WTC11 (cell line): ENCODE measurements at regions not wholly inside any gene's neighbourhood (a gene's known extent, or its start where the extent isn't known, plus 50 kb on each side); places are given as distances from the start of the nearest gene placed in this dataset.

Experiments used
- ATAC-seq: fragments of 200-7000 bp; cut with Tn5 transposase; 2 replicates; pipeline ENCODE4 v1.10.0; 2021; ENCODE audit warnings: mild to moderate bottlenecking, moderate library complexity
- CTCF ChIA-PET: fragments of 300-600 bp; sonication (Branson Sonifier 250); formaldehyde crosslinking; loops from one replicate; lab custom pipeline; 2021; ENCODE audit warnings: antibody characterized with exemption; lab: Charles Lee
- POLR2A ChIA-PET: fragments of 350-600 bp; sonication (Branson Sonifier 250); formaldehyde crosslinking; loops from one replicate; lab custom pipeline; 2021; ENCODE audit warnings: antibody characterized with exemption; lab: Charles Lee
- DNase-seq: peaks from one replicate; pipeline ENCODE4 v3.0.0; 2021; ENCODE audit warnings: low spot score
- H3K27ac Mint-ChIP-seq: 2 replicates; pipeline ENCODE4 v1.8.0; 2021; ENCODE audit warnings: mixed read lengths
- H3K27me3 Mint-ChIP-seq: 2 replicates; pipeline ENCODE4 v1.8.0; 2021; ENCODE audit warnings: low read depth, mild to moderate bottlenecking, moderate library complexity, mixed read lengths
- H3K36me3 Mint-ChIP-seq: 2 replicates; pipeline ENCODE4 v1.8.0; 2021; ENCODE audit warnings: mixed read lengths
- H3K4me1 Mint-ChIP-seq: 2 replicates; pipeline ENCODE4 v1.8.0; 2022; ENCODE audit warnings: mixed read lengths
- H3K4me3 Mint-ChIP-seq: 2 replicates; pipeline ENCODE4 v1.8.0; 2021; ENCODE audit warnings: mild to moderate bottlenecking, moderate library complexity, mixed read lengths
- H3K9me3 Mint-ChIP-seq: 2 replicates; pipeline ENCODE4 v1.8.0; 2021; ENCODE audit warnings: mixed read lengths
- ATF2 ChIP-seq: sonication (generic); formaldehyde crosslinking; IDR thresholded peaks from 2 replicates; pipeline ENCODE4 v1.8.1; 2022; ENCODE audit warnings: low read depth, missing genetic modification reagents, borderline replicate concordance
- ATF6 ChIP-seq: sonication (generic); formaldehyde crosslinking; IDR thresholded peaks from 2 replicates; pipeline ENCODE4 v1.8.1; 2023; ENCODE audit warnings: mild to moderate bottlenecking, missing genetic modification reagents
- CREB1 ChIP-seq: sonication (generic); formaldehyde crosslinking; IDR thresholded peaks from 2 replicates; pipeline ENCODE4 v1.8.0; 2023; ENCODE audit warnings: mild to moderate bottlenecking, missing genetic modification reagents
- ELF4 ChIP-seq: sonication (generic); formaldehyde crosslinking; IDR thresholded peaks from 2 replicates; pipeline ENCODE4 v1.8.1; 2022; ENCODE audit warnings: low read depth, mild to moderate bottlenecking, moderate library complexity, missing genetic modification reagents
- GRHL2 ChIP-seq: fragments of 250-450 bp; sonication (Bioruptor Pico); IDR thresholded peaks from 2 replicates; pipeline ENCODE4 v1.8.0; 2022; ENCODE audit warnings: mild to moderate bottlenecking, moderate library complexity; ENCODE audit not compliant: insufficient replicate concordance, severe bottlenecking
- MYBL2 ChIP-seq: sonication (generic); formaldehyde crosslinking; IDR thresholded peaks from 2 replicates; pipeline ENCODE4 v1.8.1; 2023; ENCODE audit warnings: mild to moderate bottlenecking, moderate library complexity, missing genetic modification reagents
- NFATC4 ChIP-seq: fragments of 250-450 bp; sonication (Bioruptor Pico); IDR thresholded peaks from 2 replicates; pipeline ENCODE4 v1.9.0; 2021; ENCODE audit warnings: mild to moderate bottlenecking
- NFYB ChIP-seq: sonication (generic); formaldehyde crosslinking; conservative IDR thresholded peaks from 2 replicates; pipeline ENCODE4 v1.8.0; 2022; ENCODE audit warnings: low read depth, missing genetic modification reagents
- OVOL2 ChIP-seq: fragments of 250-450 bp; sonication (Bioruptor Pico); IDR thresholded peaks from 2 replicates; pipeline ENCODE4 v1.9.0; 2021; ENCODE audit warnings: mild to moderate bottlenecking, borderline replicate concordance
- PRRX2 ChIP-seq: fragments of 250-450 bp; sonication (Bioruptor Pico); IDR thresholded peaks from 2 replicates; pipeline ENCODE4 v1.8.0; 2021; ENCODE audit warnings: mild to moderate bottlenecking
- SMAD3 ChIP-seq: sonication (generic); formaldehyde crosslinking; IDR thresholded peaks from 2 replicates; pipeline ENCODE4 v1.8.0; 2022; ENCODE audit warnings: missing genetic modification reagents, mild to moderate bottlenecking, borderline replicate concordance
- SP1 ChIP-seq: sonication (generic); formaldehyde crosslinking; conservative IDR thresholded peaks from 2 replicates; pipeline ENCODE4 v1.8.1; 2022; ENCODE audit warnings: missing genetic modification reagents
- TEAD4 ChIP-seq: sonication (generic); formaldehyde crosslinking; IDR thresholded peaks from 2 replicates; pipeline ENCODE4 v1.8.0; 2022; ENCODE audit warnings: mild to moderate bottlenecking, missing genetic modification reagents
- TP53 ChIP-seq: sonication (generic); formaldehyde crosslinking; IDR thresholded peaks from 2 replicates; pipeline ENCODE4 v1.8.1; 2023; ENCODE audit warnings: mild to moderate bottlenecking, missing genetic modification reagents
- ZNF138 ChIP-seq: sonication (generic); formaldehyde crosslinking; conservative IDR thresholded peaks from 2 replicates; pipeline ENCODE4 v1.8.1; 2022; ENCODE audit warnings: mild to moderate bottlenecking, moderate library complexity, missing genetic modification reagents
- ZNF281 ChIP-seq: sonication (generic); formaldehyde crosslinking; IDR thresholded peaks from 2 replicates; pipeline ENCODE4 v1.8.0; 2023; ENCODE audit warnings: mild to moderate bottlenecking, missing genetic modification reagents
- ZNF317 ChIP-seq: sonication (generic); formaldehyde crosslinking; IDR thresholded peaks from 2 replicates; pipeline ENCODE4 v1.8.1; 2023; ENCODE audit warnings: low read depth, mild to moderate bottlenecking, moderate library complexity, missing genetic modification reagents, borderline replicate concordance
- ZNF671 ChIP-seq: fragments of 250-450 bp; sonication (Bioruptor Pico); IDR thresholded peaks from 2 replicates; pipeline ENCODE4 v1.8.0; 2021; ENCODE audit warnings: mild to moderate bottlenecking
- ZSCAN18 ChIP-seq: fragments of 250-450 bp; sonication (Bioruptor Pico); IDR thresholded peaks from 2 replicates; pipeline ENCODE4 v2.1.2; 2022; ENCODE audit warnings: mild to moderate bottlenecking, moderate library complexity

GRCh38 chr21:30935121-30935888, 53.9 kb upstream of the KRTAP11-1 start (continued):
- TF ChIP-seq ATF6 (CRISPR knock-in tag) (no peak), ATF2 (CRISPR knock-in tag) (no peak), PRRX2 (no peak), CREB1 (CRISPR knock-in tag) (no peak), ZSCAN18 (CRISPR knock-in tag) (no peak), OVOL2 (CRISPR knock-in tag) (no peak), MYBL2 (CRISPR knock-in tag) (no peak)

- Mint-ChIP-seq H3K36me3 (no peaks in the 10 kb centered on the region), H3K9me3 (peaks cover 12% of the 10 kb centered on the region), H3K27ac (no peak overlapping the region), H3K4me3 (no peak overlapping the region), H3K27me3 (no peaks in the 10 kb centered on the region), H3K4me1 (no peaks in the 10 kb centered on the region)
- DNase-seq = no peak
- CTCF ChIA-PET = no interaction called here
- no peak for ATAC-seq
- no peak for TF ChIP-seq ZNF138 (CRISPR knock-in tag)
- no peak for TF ChIP-seq GRHL2 (CRISPR knock-in tag)
- no peak for TF ChIP-seq ZNF671 (CRISPR knock-in tag)
- TF ChIP-seq NFYB = no peak
- no peak for TF ChIP-seq NFATC4 (CRISPR knock-in tag)
- TF ChIP-seq ZNF317 = no peak
- TF ChIP-seq TEAD4 (CRISPR knock-in tag) = no peak
- no peak for TF ChIP-seq SMAD3
- no peak for TF ChIP-seq ELF4 (CRISPR knock-in tag)
- no peak for TF ChIP-seq PRRX2
- TF ChIP-seq ZNF281 (CRISPR knock-in tag) = no peak
- no peak for TF ChIP-seq TP53
- TF ChIP-seq MYBL2 (CRISPR knock-in tag) = no peak
- no peak for TF ChIP-seq SP1 (CRISPR knock-in tag)
- TF ChIP-seq, all 79 proteins: peak for 0
- POLR2A ChIA-PET = no interaction called here
Observed at GRCh38 chr21:30932686-30933085, 51.3 kb upstream of the KRTAP11-1 start.
